LNCAP (cell line): ENCODE measurements at regions not wholly inside any gene's neighbourhood (a gene's known extent, or its start where the extent isn't known, plus 50 kb on each side); places are given as distances from the start of the nearest gene placed in this dataset.

Source experiments
- TF ChIP-seq, protein P1 (sequence below): fragments of 450-650 bp; IDR thresholded peaks from 2 replicates; pipeline ENCODE4 v1.5.1; 2017; ENCODE audit warnings: mild to moderate bottlenecking

GRCh38 chr3:31157047-31157694 is 262.7 kb upstream of the GADL1 start:
- TF ChIP-seq, protein P1, sequence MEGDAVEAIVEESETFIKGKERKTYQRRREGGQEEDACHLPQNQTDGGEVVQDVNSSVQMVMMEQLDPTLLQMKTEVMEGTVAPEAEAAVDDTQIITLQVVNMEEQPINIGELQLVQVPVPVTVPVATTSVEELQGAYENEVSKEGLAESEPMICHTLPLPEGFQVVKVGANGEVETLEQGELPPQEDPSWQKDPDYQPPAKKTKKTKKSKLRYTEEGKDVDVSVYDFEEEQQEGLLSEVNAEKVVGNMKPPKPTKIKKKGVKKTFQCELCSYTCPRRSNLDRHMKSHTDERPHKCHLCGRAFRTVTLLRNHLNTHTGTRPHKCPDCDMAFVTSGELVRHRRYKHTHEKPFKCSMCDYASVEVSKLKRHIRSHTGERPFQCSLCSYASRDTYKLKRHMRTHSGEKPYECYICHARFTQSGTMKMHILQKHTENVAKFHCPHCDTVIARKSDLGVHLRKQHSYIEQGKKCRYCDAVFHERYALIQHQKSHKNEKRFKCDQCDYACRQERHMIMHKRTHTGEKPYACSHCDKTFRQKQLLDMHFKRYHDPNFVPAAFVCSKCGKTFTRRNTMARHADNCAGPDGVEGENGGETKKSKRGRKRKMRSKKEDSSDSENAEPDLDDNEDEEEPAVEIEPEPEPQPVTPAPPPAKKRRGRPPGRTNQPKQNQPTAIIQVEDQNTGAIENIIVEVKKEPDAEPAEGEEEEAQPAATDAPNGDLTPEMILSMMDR: peak; percentile 8; the same call in 1 of the 2 replicates

GRCh38 chr3:31157893-31158620 is 263.6 kb upstream of the GADL1 start:
- TF ChIP-seq, protein P1: no peak

DNA sequence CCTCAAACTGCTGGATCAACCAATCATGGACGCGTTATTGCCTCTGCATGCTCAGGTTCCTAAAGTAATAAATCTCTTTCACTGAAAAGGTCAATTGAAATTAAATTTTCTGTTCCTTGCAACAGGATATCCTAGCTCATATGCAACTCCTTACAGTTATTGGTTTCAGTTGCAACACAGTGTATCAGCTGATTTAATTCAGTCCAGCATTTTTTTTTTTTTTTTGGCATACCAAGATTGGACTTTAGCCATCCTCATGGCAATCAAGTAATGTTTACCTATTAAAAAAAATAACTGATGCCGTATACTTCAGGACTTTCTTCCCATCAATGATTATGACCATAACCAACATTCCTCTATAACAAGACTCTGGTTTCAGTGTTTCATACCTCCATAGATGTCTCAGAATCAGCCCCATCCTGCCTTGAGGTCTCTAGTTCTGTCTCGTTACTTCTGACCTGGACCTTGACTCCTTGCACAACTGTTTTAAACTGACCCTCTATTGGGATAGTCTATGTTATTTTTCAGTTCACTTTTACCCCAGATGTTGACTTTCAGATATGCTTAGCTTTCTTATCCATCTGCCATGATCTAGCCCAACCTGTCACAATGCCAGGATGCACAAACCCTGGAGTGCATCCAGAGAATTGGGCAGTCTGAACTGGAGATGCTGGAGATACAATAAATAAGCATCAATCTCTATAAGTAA is 265.0 kb upstream of the GADL1 start:
- TF ChIP-seq, protein P1: no peak

DNA sequence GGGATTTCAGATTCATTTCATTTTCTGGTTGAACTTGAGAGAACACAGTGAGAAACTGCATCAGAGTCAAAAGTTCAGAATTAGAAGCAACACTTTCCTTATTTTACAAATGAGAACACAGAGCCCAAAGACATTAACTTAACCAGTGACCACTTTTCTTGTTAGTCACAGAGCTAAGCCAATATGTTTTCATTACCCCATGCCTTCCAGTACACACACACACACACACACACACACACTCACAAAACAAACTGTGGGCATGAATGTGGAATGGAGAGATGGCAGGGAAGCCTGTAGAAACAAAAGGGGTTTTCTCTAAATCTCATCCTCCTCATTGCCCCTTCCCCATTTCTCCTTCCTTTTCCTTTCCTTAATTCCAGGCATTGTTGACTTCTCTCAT is 267.4 kb upstream of the GADL1 start:
- TF ChIP-seq, protein P1: no peak

- TF ChIP-seq, protein P1: no peak
Observed at GRCh38 chr3:31164381-31164780, 269.9 kb upstream of the GADL1 start.

DNA sequence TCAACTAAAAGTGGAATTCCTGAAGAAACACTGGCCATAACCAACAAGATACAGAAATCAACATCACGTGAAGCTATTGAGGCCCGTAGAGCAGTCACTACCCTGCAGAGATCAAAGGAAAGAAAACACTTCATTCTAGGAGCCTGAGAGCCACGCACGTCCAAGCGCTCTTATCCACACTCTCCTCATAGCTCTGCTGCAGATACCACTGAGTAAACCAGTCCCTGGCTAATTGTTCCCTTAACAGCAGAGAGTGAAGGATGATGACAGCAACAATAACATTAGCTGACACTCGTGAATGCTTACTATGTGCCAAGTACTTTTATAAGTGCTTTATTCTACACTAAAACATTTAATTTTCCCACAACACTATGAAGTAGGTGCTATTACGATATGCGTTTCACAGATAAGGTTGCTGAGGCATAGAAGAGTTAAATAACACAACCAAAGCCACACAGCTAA is 271.0 kb upstream of the GADL1 start:
- TF ChIP-seq, protein P1: no peak

GRCh38 chr3:31166249-31166885 is 271.9 kb upstream of the GADL1 start:
- TF ChIP-seq, protein P1: no peak
